ENCODE measurements at regions not wholly inside any gene's neighbourhood (a gene's known extent, or its start where the extent isn't known, plus 50 kb on each side); places are given as distances from the start of the nearest gene placed in this dataset.

GRCh38 chr7:25279705-25280104 lies 51.4 kb upstream of the NPVF start:
- TF ChIP-seq MXI1 (conservative IDR thresholded peaks at IDR 0.05; ENCODE audit: poor library complexity, severe bottlenecking) (no peak), CTCF (IDR thresholded peaks at IDR 0.05; ENCODE audit: poor library complexity, severe bottlenecking) (no peak), REST (IDR thresholded peaks at IDR 0.05; ENCODE audit: borderline replicate concordance) (no peak)

All from neural cell (in vitro differentiated cells).